Left ventricle myocardium inferior (tissue), 1 donor: ENCODE measurements at regions not wholly inside any gene's neighbourhood (a gene's known extent, or its start where the extent isn't known, plus 50 kb on each side); places are given as distances from the start of the nearest gene placed in this dataset.
"Not testable (repeated sequence)": the region's sequence is repeated elsewhere in the genome, so short reads cannot be mapped to it uniquely, and the experiment has no call there.

Experiments used
- DNase-seq: peaks from one replicate; pipeline ENCODE4 v3.0.0-alpha.2; 2020
- H3K27ac ChIP-seq: fragments of 200-600 bp; replicated peaks from 2 replicates; pipeline ENCODE4 v1.8.0; 2021
- H3K27me3 ChIP-seq: fragments of 200-600 bp; 2 replicates; pipeline ENCODE4 v1.8.0; 2021; ENCODE audit warnings: low read depth
- H3K36me3 ChIP-seq: fragments of 200-600 bp; 2 replicates; pipeline ENCODE4 v1.8.0; 2021
- H3K4me1 ChIP-seq: fragments of 200-600 bp; 2 replicates; pipeline ENCODE4 v1.8.0; 2021
- H3K4me3 ChIP-seq: fragments of 200-600 bp; 2 replicates; pipeline ENCODE4 v1.8.0; 2021; ENCODE audit warnings: mild to moderate bottlenecking, moderate library complexity
- H3K9me3 ChIP-seq: fragments of 200-600 bp; replicated peaks from 2 replicates; pipeline ENCODE4 v1.8.0; 2021
- intact Hi-C: fragments of 100-400 bp; cut with micrococcal nuclease; formaldehyde crosslinking; loops from one replicate; pipeline ENCODE4 v1.11.0; 2022
- TF ChIP-seq, protein P1 (sequence below): fragments of 200-600 bp; IDR thresholded peaks from 2 replicates; pipeline ENCODE4 v1.8.0; 2021; ENCODE audit warnings: antibody characterized with exemption, mild to moderate bottlenecking, borderline replicate concordance
- donor health status: DM: no; HTN: yes; CAD: no; lungs with severe emphysema.

DNA sequence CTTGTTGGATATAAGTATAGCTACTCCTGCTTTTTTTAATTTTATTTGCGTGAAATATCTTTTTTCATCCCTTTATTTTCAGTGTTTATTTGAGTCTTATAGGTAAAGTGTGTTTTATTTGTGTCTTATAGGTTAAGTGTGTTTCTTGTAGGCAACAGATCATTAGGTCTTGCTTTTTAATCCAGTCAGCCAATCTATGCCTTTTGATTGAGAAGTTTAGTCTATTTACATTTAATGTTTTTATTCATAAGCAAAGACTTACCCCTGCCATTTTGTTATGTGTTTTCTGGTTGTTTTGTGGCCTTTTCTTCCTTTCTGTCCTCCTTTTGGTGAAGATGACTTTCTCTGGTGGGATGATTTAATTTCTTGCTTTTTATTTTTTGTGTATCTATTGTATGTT, 232.0 kb downstream of the RAP2B start:
- no peak overlapping the region for H3K4me3 ChIP-seq
- TF ChIP-seq, protein P1, sequence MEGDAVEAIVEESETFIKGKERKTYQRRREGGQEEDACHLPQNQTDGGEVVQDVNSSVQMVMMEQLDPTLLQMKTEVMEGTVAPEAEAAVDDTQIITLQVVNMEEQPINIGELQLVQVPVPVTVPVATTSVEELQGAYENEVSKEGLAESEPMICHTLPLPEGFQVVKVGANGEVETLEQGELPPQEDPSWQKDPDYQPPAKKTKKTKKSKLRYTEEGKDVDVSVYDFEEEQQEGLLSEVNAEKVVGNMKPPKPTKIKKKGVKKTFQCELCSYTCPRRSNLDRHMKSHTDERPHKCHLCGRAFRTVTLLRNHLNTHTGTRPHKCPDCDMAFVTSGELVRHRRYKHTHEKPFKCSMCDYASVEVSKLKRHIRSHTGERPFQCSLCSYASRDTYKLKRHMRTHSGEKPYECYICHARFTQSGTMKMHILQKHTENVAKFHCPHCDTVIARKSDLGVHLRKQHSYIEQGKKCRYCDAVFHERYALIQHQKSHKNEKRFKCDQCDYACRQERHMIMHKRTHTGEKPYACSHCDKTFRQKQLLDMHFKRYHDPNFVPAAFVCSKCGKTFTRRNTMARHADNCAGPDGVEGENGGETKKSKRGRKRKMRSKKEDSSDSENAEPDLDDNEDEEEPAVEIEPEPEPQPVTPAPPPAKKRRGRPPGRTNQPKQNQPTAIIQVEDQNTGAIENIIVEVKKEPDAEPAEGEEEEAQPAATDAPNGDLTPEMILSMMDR = no peak
- H3K27me3 ChIP-seq = no peaks in the 10 kb centered on the region
- H3K27ac ChIP-seq = no peak overlapping the region
- no peaks in the 10 kb centered on the region for H3K36me3 ChIP-seq
- no peak for DNase-seq
- no peaks in the 10 kb centered on the region for H3K4me1 ChIP-seq
- intact Hi-C loops = no loop called here
- H3K9me3 ChIP-seq = peaks cover 46% of the 10 kb centered on the region

DNA sequence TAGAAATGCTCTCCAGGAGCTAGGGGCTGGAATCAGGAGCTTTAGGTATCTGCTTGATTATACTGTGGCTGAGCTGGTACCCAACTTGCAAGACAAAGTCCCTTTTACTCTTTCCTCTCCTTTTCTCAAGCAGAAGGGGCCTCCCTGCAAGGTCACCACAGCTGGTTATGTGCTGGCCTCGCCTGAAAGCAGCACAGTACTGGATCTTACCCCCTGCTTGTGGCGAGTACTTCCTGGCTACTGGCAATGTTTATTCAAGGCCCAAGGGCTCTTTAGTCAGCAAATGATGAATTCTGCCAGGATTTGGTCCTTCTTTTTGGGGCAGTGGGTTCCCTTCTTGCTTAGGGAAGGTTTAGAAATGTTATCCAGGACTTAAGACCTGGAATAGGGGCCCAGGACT, 234.6 kb downstream of the RAP2B start:
- intact Hi-C loops = no loop called here
- H3K9me3 ChIP-seq = peaks cover 39% of the 10 kb centered on the region
- TF ChIP-seq, protein P1 = no peak
- no peaks in the 10 kb centered on the region for H3K4me1 ChIP-seq
- no peak overlapping the region for H3K27ac ChIP-seq
- DNase-seq = no peak
- H3K4me3 ChIP-seq = no peak overlapping the region
- no peaks in the 10 kb centered on the region for H3K27me3 ChIP-seq
- no peaks in the 10 kb centered on the region for H3K36me3 ChIP-seq

DNA sequence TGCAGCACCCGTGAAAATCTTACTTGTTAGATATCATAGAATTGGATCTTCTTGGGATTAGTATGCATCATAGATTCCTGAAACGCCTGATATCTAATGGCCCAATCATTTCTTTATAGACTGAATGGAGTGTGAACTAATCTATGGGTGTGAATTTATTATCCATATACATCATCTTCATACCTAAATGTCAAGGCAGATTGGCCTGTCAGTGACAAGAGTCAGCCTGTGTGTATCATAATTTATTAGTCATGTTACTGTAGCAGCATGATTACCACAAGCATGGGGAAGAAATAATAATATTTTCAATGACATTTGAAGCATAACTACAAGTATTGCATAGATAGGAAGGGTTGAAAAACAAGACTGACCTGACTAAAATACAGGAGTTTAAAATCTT, 235.8 kb downstream of the RAP2B start:
- no peaks in the 10 kb centered on the region for H3K4me1 ChIP-seq
- H3K4me3 ChIP-seq = no peak overlapping the region
- peaks cover 27% of the 10 kb centered on the region for H3K9me3 ChIP-seq
- no peaks in the 10 kb centered on the region for H3K27me3 ChIP-seq
- TF ChIP-seq, protein P1 = no peak
- intact Hi-C loops = no loop called here
- H3K36me3 ChIP-seq = no peaks in the 10 kb centered on the region
- H3K27ac ChIP-seq = no peak overlapping the region
- no peak for DNase-seq

DNA sequence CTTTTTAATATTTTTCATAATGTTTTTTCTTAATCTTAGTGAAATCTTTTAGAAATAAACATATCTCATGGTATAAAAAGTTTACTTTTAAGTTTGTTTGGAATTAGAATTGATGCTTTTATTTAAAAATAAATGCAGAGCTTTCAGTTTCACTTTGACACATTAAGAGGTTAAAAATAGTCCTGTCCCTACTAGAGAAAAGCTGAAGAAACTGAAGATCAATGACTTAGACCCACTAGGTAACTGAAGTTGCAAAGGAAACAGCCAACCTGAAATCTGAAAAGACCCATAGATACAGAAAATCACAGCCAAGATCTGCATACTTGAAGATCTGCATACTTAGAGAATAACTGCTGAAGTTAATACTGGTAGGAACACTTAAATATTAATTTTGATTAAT, 237.6 kb downstream of the RAP2B start:
- Histone ChIP-seq H3K27me3 (no peaks in the 10 kb centered on the region), H3K27ac (no peak overlapping the region), H3K4me3 (no peak overlapping the region), H3K36me3 (no peaks in the 10 kb centered on the region), H3K4me1 (no peaks in the 10 kb centered on the region), H3K9me3 (peaks cover 8% of the 10 kb centered on the region)
- DNase-seq = no peak
- intact Hi-C loops = no loop called here
- TF ChIP-seq, protein P1 = no peak

DNA sequence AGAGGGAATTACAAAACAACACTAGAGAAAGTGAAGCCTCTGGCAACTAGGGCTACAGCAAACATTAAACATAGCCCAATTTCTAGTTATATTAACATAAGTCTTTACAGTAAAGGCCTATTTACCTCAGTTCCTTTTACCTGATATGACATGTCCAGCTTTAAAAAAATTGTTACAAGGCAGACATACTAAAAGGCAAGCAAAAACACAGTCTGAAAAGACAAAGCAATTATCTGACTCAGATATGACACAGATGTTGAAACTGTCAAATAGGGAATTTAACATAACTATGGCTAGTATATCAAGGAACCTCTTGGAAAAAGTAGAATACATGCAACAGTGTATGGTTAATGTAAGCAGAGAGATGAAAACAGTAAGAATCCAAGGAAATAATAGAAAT, 238.6 kb downstream of the RAP2B start:
- no peaks in the 10 kb centered on the region for H3K36me3 ChIP-seq
- TF ChIP-seq, protein P1 = no peak
- H3K27me3 ChIP-seq = no peaks in the 10 kb centered on the region
- DNase-seq = no peak
- intact Hi-C loops = no loop called here
- no peak overlapping the region for H3K27ac ChIP-seq
- H3K4me3 ChIP-seq = no peak overlapping the region
- H3K4me1 ChIP-seq = no peaks in the 10 kb centered on the region
- H3K9me3 ChIP-seq = no peaks in the 10 kb centered on the region

DNA sequence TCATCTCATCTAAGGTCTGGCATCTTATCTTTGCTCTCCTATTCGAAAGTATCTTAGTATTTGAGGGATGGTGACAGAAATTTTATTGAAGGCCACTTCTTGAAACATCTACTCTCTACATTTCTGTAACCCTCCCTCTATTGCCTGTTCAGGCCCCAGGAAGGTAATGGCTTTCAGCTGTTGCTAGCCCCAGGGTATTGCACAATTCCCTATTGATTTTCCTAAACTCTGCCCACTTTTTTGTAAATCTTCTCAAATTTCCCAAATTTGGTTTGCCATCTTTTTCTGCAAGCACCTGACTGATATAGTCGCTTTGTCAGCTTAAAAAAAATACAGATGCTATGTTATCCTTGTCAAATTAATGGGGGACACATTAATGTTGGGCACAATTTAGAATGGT, 242.1 kb downstream of the RAP2B start:
- no peaks in the 10 kb centered on the region for H3K9me3 ChIP-seq
- no peak for DNase-seq
- H3K4me3 ChIP-seq = no peak overlapping the region
- H3K27ac ChIP-seq = no peak overlapping the region
- H3K36me3 ChIP-seq = no peaks in the 10 kb centered on the region
- H3K4me1 ChIP-seq = no peaks in the 10 kb centered on the region
- H3K27me3 ChIP-seq = no peaks in the 10 kb centered on the region
- TF ChIP-seq, protein P1 = no peak
- intact Hi-C loops = no loop called here

DNA sequence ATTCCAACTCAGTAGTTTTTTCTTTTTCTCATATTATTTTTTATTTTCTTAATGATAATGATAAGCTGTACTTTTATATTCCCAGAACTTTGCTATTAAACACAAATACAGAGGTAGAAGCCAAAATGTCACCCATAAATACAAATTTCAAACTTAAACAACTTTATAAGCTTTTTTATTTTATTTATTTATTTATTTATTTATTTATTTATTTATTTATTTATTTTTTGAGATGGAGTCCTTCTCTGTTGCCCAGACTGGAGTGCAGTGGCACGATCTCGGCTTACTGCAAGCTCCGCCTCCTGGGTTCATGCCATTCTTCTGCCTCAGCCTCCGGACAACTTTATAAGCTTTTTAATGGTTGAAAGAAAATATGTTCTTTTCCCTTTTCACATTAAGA, 243.3 kb downstream of the RAP2B start:
- intact Hi-C loops, H3K4me3 ChIP-seq, H3K36me3 ChIP-seq, H3K27me3 ChIP-seq, DNase-seq, H3K9me3 ChIP-seq, H3K27ac ChIP-seq, H3K4me1 ChIP-seq: not testable (repeated sequence)
